ENCODE measurements at regions not wholly inside any gene's neighbourhood (a gene's known extent, or its start where the extent isn't known, plus 50 kb on each side); places are given as distances from the start of the nearest gene placed in this dataset.

DNA sequence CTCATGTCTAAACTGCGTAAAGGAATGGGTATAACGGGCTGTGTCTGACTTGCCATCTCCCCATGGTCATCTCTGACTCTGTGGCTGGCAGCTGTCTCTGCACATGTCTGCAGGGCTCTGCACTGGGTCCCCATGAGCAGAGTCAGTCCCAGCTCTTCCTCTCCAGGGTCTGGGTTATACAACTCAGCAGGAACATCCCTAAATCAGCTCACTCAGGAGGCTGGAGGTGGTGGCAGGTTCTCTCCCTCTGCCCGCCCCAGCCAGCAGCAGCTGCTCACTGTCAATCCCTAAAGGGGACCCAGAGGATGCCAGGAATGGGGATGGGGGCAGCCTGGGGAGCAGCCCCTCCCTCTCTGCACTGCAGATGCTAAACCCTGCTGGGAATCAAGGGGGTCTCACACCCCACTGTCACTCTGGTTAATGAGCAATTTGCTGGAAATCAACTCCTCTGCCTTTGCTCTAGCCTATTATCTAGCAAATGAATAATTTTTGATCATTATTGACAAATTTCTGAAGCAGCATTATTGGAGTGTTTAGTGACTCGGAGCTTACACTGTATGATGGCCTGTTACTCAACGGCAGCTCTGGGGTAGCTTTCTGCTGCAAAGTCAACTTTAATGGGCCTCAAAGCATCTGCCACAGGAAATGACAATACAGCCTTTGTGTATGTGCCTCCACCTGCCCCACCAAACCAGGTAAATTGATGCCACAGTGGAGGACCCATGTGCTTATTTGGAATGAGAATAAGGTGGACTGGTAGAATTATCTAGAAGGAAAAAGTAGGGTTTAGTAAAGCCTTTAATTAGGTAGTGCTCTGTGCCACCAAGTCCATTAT lies 55.7 kb upstream of the SHANK2 start:
- no peak for DNase-seq

GRCh38 chr11:71305451-71306125 lies 53.2 kb upstream of the SHANK2 start:
- DNase-seq = no peak

- no peak for DNase-seq
Observed at GRCh38 chr11:71305041-71305440, 52.7 kb upstream of the SHANK2 start.

- DNase-seq = no peak
Observed at GRCh38 chr11:71304491-71304890, 52.1 kb upstream of the SHANK2 start.

DNA sequence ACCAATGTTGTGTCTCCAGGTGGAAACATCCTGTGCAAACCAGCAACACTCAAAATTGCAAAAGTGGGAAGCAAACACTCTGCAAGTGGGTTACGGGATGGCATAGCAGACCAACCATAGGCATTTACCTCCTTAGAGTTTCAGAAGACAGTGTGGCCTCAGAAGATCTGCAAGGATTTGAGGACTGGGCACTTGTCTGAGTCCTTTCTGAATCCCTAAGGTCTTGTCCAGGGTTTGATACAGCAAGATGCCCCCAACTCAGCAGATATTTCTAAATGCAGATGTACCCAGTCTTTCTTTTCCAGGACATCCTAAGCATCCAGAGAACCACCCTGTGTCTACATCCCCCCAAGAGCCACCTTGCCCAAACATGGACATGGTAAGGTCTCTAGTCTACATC lies 51.7 kb upstream of the SHANK2 start:
- DNase-seq = no peak

- no peak for DNase-seq
Observed at GRCh38 chr11:71302911-71303310, 50.5 kb upstream of the SHANK2 start.

- no peak for DNase-seq
Observed at GRCh38 chr11:71302534-71302909, 50.1 kb upstream of the SHANK2 start.

All from MV-4-11 (cell line).